Dedifferentiated amniotic fluid mesenchymal stem cell (primary cell): ENCODE measurements at regions not wholly inside any gene's neighbourhood (a gene's known extent, or its start where the extent isn't known, plus 50 kb on each side); places are given as distances from the start of the nearest gene placed in this dataset.

Experiments used
- DNase-seq: peaks from one replicate; pipeline ENCODE4 v3.0.0-alpha.2; 2016; ENCODE audit errors: extremely low spot score

GRCh38 chr11:131121426-131122333 is 205.4 kb upstream of the SNX19 start:
- DNase-seq, result no peak

- no peak for DNase-seq
These were observed 206.2 kb upstream of the SNX19 start for GRCh38 chr11:131122448-131122847.

GRCh38 chr11:131129474-131129873 is 213.2 kb upstream of the SNX19 start:
- DNase-seq, result no peak

DNA sequence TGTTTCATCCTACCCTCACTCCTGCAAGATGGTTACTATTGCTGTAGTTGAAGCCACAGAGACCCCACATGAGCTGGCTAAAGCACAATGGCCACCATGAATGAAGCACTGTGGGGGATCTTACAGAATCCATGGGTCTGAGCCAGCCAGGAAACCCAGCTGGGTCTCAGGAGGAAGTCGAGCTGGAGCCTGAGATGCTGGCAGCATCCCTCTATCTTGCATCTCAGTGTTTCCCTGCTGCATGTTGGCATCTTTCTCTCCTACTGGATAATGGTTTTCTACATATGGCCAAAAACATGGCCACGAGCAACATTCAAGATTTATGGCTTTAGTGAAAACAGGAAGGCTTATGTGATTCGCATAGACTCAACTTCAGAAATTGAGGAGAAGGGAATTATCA is 219.3 kb upstream of the SNX19 start:
- DNase-seq, result no peak

DNA sequence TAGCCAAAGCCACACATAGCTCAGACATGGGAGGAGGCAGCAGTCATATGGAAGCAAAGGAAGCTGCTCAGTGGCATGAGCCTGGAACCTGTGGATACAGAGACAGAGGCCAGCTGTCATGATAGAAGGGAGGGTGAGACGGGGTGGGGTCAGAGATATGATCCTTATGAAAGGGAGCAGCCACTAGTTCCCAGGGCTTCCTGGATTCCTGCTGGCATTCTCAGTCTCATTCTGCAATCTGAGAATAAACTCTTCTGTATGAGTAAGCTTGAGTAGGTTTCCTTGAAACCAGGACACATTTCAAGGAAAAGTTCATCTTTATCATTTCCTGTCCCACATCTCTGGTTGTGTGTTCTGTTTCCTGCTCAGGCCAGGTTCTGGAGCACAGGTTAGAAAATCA is 220.2 kb upstream of the SNX19 start:
- DNase-seq, result no peak

DNA sequence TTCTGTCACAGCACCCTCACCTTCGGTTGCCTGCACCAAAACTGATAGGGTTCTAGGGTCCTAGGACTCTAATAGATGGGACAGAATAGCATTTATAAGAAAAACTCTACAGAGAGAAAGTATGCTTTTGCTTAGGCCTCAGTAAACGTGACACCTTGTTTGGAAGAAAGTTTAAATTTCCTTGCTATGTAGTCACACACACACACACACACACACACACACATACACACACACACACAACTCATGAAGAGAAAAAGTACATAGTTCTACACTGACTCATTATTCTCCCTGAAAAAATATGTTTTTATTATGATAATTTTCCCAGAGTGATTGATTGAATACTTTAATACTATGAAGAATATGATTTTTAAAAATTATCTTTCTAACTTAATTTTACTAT is 220.8 kb upstream of the SNX19 start:
- DNase-seq, result no peak

- DNase-seq, result no peak
These were observed 222.5 kb upstream of the SNX19 start for GRCh38 chr11:131138731-131139130.

DNA sequence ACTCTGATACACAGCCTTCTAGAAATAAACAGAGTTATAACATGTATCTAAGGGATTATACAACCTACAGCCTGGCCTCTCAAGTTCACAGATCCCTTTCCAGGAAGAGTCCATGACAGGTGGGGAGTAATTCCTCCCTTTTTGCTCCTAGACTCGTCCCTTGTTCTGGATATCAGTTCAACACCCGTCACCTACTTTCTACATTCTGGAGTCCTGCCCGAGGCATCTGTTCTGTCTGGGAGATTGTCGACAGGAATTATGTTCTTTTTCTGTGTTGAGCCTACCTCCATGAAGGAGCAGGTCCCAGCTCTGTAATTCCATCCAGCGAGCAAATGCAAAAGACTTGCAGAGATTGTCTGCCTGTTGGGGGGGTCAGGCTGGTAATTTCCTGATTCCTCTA is 224.6 kb upstream of the NTM start:
- no peak for DNase-seq

GRCh38 chr11:131146827-131147490 is 223.5 kb upstream of the NTM start:
- DNase-seq, result no peak

GRCh38 chr11:131154351-131154750 is 216.1 kb upstream of the NTM start:
- DNase-seq, result no peak

DNA sequence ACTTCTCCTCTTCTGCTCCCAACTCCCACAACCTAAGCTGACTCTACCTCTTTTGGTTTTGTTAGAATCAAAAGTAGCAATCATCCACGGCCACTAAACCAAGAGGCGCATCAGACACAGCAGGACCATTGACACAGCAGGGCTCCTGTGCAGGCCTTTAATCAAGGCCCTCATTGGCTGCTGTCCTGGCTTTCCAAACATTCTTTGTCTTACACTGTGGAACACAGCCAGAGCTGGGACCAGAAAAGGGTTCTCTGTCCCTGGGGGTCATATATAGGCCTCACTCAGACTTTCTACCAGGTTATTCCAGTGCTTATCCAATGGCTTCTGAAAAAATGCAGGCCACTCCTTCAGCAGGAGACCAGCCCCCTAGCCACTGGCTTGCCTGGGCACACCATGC is 212.7 kb upstream of the NTM start:
- DNase-seq, result no peak

- no peak for DNase-seq
These were observed 209.6 kb upstream of the NTM start for GRCh38 chr11:131160846-131161245.

- DNase-seq, result no peak
These were observed 206.8 kb upstream of the NTM start for GRCh38 chr11:131163613-131164012.

- no peak for DNase-seq
These were observed 205.4 kb upstream of the NTM start for GRCh38 chr11:131165036-131165435.

- DNase-seq, result no peak
These were observed 201.3 kb upstream of the NTM start for GRCh38 chr11:131168839-131169713.

DNA sequence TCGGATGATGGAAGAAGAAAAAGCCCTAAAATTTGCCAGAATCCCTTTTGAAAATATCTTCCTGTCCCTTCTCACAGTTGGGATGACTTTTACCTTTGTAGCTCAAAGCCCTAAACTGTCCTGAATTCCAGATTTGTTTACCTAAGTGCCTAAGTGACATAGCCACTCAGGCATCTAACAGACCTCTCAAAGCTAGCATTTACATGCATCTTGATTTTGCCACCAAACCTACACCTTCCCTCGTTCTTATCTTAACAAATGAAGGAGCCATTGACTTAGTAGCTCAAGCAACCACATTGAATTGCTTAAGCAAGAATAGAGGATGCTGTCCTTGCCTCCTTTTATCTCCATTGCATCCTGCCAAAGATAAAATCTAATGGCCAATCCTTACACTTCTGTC is 198.4 kb upstream of the NTM start:
- no peak for DNase-seq

- no peak for DNase-seq
These were observed 192.4 kb upstream of the NTM start for GRCh38 chr11:131178020-131178419.

DNA sequence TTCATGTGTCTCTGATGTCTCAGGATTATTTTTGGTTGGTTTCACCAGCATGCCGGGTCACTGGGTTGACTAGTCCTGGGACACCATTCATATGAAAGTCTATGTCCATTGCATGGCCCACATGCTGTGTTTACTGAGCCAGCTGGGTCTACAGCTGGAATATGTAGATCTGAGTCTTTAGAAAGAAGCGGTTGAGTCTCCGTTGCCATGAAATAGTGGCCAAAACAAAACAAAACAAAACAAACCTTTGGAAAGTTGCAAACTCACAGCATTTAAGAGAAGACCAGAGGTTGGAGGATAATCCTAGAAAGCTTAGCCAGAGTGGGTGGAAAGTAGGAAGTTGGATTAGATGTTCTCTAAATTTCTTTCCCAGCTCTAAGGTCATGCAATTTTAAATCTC is 191.8 kb upstream of the NTM start:
- no peak for DNase-seq

GRCh38 chr11:131179836-131180235 is 190.6 kb upstream of the NTM start:
- no peak for DNase-seq

DNA sequence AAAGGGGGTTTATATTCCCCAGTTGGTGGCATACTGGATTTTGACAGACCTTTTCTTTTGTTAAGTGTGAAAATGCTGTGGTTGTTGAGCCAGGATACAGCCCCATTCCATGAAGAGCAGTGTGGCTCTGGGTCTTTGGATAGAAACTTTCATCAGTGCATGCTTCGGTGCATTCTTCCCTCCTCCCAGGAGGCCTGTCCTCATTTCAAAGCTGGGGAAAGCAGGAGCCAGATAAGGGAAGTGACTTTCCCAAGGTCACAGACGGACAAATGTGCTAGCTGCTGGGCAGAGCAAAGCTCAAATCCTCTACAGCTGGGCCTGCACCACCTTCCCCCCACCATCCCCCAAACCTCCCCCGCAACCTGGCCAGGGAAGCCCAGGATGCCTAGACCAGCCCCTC is 184.5 kb upstream of the NTM start:
- no peak for DNase-seq

- DNase-seq, result no peak
These were observed 183.8 kb upstream of the NTM start for GRCh38 chr11:131186629-131187101.

GRCh38 chr11:131190446-131190845 is 180.0 kb upstream of the NTM start:
- DNase-seq, result no peak
